Prostate gland (tissue), 2 donors: ENCODE measurements at regions not wholly inside any gene's neighbourhood (a gene's known extent, or its start where the extent isn't known, plus 50 kb on each side); places are given as distances from the start of the nearest gene placed in this dataset.

ENCODE experiments used
- DNase-seq: peaks from one replicate; pipeline ENCODE4 v3.0.0-alpha.2; 2019; ENCODE audit warnings: low spot score
- H3K27ac ChIP-seq, 2 donors: fragments of 200-600 bp; sonication (generic); 2 replicates each; pipeline ENCODE4 v1.5.1; 2017 to 2019
- H3K27me3 ChIP-seq: fragments of 200-600 bp; sonication (generic); replicated peaks from 2 replicates; pipeline ENCODE4 v1.5.1; 2019; ENCODE audit not compliant: insufficient read depth
- H3K36me3 ChIP-seq, 2 donors: fragments of 200-600 bp; sonication (generic); 1 replicate in 1 of 2; 2 replicates in 1 of 2; pipeline versions ENCODE4 v1.5.1 to v1.8.1; 2017 to 2019
- H3K4me1 ChIP-seq: fragments of 200-600 bp; sonication (generic); replicated peaks from 2 replicates; pipeline ENCODE4 v1.5.1; 2019
- H3K4me3 ChIP-seq, 2 donors: fragments of 200-600 bp; sonication (generic); 2 replicates each; pipeline ENCODE4 v1.5.1; 2017 to 2019
- H3K9me3 ChIP-seq: fragments of 200-600 bp; sonication (generic); 2 replicates; pipeline ENCODE4 v1.5.1; 2017
- CTCF ChIP-seq, 4 experiments: fragments of 200-600 bp in 2 of 4; fragments of 450-650 bp in 2 of 4; sonication (generic) in 2 of 4; IDR thresholded peaks; 1 replicate in 3 of 4; 2 replicates in 1 of 4; pipeline ENCODE4 v1.5.1; 2016 to 2019; ENCODE audit warnings: antibody characterized with exemption in 4 of 4, mild to moderate bottlenecking in 2 of 4, moderate library complexity in 2 of 4
- POLR2A ChIP-seq: fragments of 450-650 bp; IDR thresholded peaks from one replicate; pipeline ENCODE4 v1.6.1; 2016; ENCODE audit warnings: antibody characterized with exemption, mild to moderate bottlenecking
- POLR2AphosphoS5 ChIP-seq: sonication (generic); formaldehyde crosslinking; IDR thresholded peaks from one replicate; pipeline ENCODE4 v1.6.1; 2017; ENCODE audit warnings: antibody characterized with exemption
- WGBS: methylation state at CpG from one replicate; pipeline ENCODE4 v1.1.5; 2018; 5-methylcytosine and 5-hydroxymethylcytosine counted together
- intact Hi-C: fragments of 100-400 bp; cut with DNase I; formaldehyde crosslinking; loops from one replicate; pipeline ENCODE4 v1.14.2; 2022

- DNase-seq, result no peak
- intact Hi-C loops, result no loop called here
- no peaks in the 10 kb centered on the region for H3K4me1 ChIP-seq
- WGBS, result 92% methylated on average over 1 of the region's 1 CpG
- no peaks in the 10 kb centered on the region for H3K9me3 ChIP-seq
- no peak for TF ChIP-seq POLR2A
- no peak for TF ChIP-seq POLR2AphosphoS5
- H3K4me3 ChIP-seq, result no peak overlapping the region
- no peaks in the 10 kb centered on the region for H3K36me3 ChIP-seq
- no peaks in the 10 kb centered on the region for H3K27me3 ChIP-seq
- no peak overlapping the region for H3K27ac ChIP-seq
Observed at GRCh38 chr21:25280061-25280460, 327.2 kb downstream of the MRPL39 start.

- H3K36me3 ChIP-seq, result no peaks in the 10 kb centered on the region
- no peak for DNase-seq
- intact Hi-C loops, result no loop called here
- H3K4me3 ChIP-seq, result no peak overlapping the region
- no peak for TF ChIP-seq POLR2A
- no peak for TF ChIP-seq CTCF (IDR thresholded peaks at IDR 0.05)
- no peak for TF ChIP-seq POLR2AphosphoS5
- no peaks in the 10 kb centered on the region for H3K9me3 ChIP-seq
- H3K27ac ChIP-seq, result no peak overlapping the region
- H3K27me3 ChIP-seq, result no peaks in the 10 kb centered on the region
- WGBS, result 87% methylated on average over 1 of the region's 1 CpG
- no peaks in the 10 kb centered on the region for H3K4me1 ChIP-seq
Observed at GRCh38 chr21:25273959-25274358, 333.3 kb downstream of the MRPL39 start.

- no peak for DNase-seq
- Histone ChIP-seq H3K27me3 (no peaks in the 10 kb centered on the region), H3K36me3 (no peaks in the 10 kb centered on the region), H3K4me1 (no peaks in the 10 kb centered on the region), H3K27ac (no peak overlapping the region), H3K4me3 (no peak overlapping the region), H3K9me3 (no peaks in the 10 kb centered on the region)
- WGBS, result 86% methylated on average over 5 of the region's 5 CpGs
- intact Hi-C loops, result no loop called here
- TF ChIP-seq POLR2AphosphoS5 (no peak), POLR2A (no peak), CTCF (IDR thresholded peaks at IDR 0.05) (no peak)
Observed at GRCh38 chr21:25254491-25255174, 352.6 kb downstream of the MRPL39 start.

- 83% methylated on average over 1 of the region's 1 CpG for WGBS
- no peak overlapping the region for H3K4me3 ChIP-seq
- H3K4me1 ChIP-seq, result no peaks in the 10 kb centered on the region
- H3K9me3 ChIP-seq, result no peaks in the 10 kb centered on the region
- H3K27me3 ChIP-seq, result no peaks in the 10 kb centered on the region
- TF ChIP-seq POLR2A (no peak), CTCF (IDR thresholded peaks at IDR 0.05) (no peak), POLR2AphosphoS5 (no peak)
- no peaks in the 10 kb centered on the region for H3K36me3 ChIP-seq
- H3K27ac ChIP-seq, result no peak overlapping the region
- no peak for DNase-seq
- intact Hi-C loops, result no loop called here
Observed at GRCh38 chr21:25246546-25246945, 360.7 kb downstream of the MRPL39 start.

GRCh38 chr21:25244735-25245134 lies 362.5 kb downstream of the MRPL39 start:
- Histone ChIP-seq H3K36me3 (no peaks in the 10 kb centered on the region), H3K27ac (no peak overlapping the region), H3K4me1 (no peaks in the 10 kb centered on the region), H3K9me3 (no peaks in the 10 kb centered on the region), H3K27me3 (no peaks in the 10 kb centered on the region), H3K4me3 (no peak overlapping the region)
- TF ChIP-seq POLR2AphosphoS5, result no peak
- no peak for TF ChIP-seq POLR2A
- no peak for TF ChIP-seq CTCF (IDR thresholded peaks at IDR 0.05)
- DNase-seq, result no peak
- WGBS, result 95% methylated on average over 1 of the region's 1 CpG
- intact Hi-C loops, result no loop called here
